Peyer's patch (tissue), 4 donors: ENCODE measurements at regions not wholly inside any gene's neighbourhood (a gene's known extent, or its start where the extent isn't known, plus 50 kb on each side); places are given as distances from the start of the nearest gene placed in this dataset.
A peak's percentile ranks its signal among the peaks of the same experiment; 100 is the strongest.
"Not testable (repeated sequence)": the region's sequence is repeated elsewhere in the genome, so short reads cannot be mapped to it uniquely, and the experiment has no call there.

ENCODE experiments used
- DNase-seq, 3 donors: peaks; one replicate each; pipeline ENCODE4 v3.0.0-alpha.2; 2017 to 2019
- H3K27ac ChIP-seq, 4 donors: fragments of 200-600 bp; sonication (generic); one replicate each; pipeline ENCODE4 v1.5.1; 2016 to 2019
- H3K27me3 ChIP-seq, 2 donors: fragments of 200-600 bp; sonication (generic); one replicate each; pipeline ENCODE4 v1.5.1; 2019
- H3K36me3 ChIP-seq, 3 donors: fragments of 200-600 bp; sonication (generic); one replicate each; pipeline ENCODE4 v1.5.1; 2016 to 2019
- H3K4me1 ChIP-seq, 4 donors: fragments of 200-600 bp; sonication (generic); one replicate each; pipeline ENCODE4 v1.5.1; 2016 to 2019
- H3K4me3 ChIP-seq, 4 donors: fragments of 200-600 bp; sonication (generic); 1 replicate in 3 of 4; 2 replicates in 1 of 4; pipeline ENCODE4 v1.5.1; 2016 to 2019; ENCODE audit warnings: mild to moderate bottlenecking in 1 of 4
- H3K9me3 ChIP-seq, 4 donors: fragments of 200-600 bp; sonication (generic); one replicate each; pipeline ENCODE4 v1.5.1; 2016 to 2019; ENCODE audit warnings: mild to moderate bottlenecking in 1 of 4
- POLR2A ChIP-seq, 2 donors: fragments of 450-650 bp; IDR thresholded peaks; one replicate each; pipeline ENCODE4 v1.5.1; 2017; ENCODE audit warnings: antibody characterized with exemption in 2 of 2, mild to moderate bottlenecking in 2 of 2, moderate library complexity in 2 of 2
- TF ChIP-seq, protein P1 (sequence below), 6 experiments: fragments of 450-650 bp in 4 of 6; fragments of 200-600 bp in 2 of 6; sonication (generic) in 1 of 6; IDR thresholded peaks; one replicate each; pipeline ENCODE4 v1.5.1; 2017 to 2019; ENCODE audit warnings: antibody characterized with exemption in 6 of 6, mild to moderate bottlenecking in 3 of 6, moderate library complexity in 1 of 6

DNA sequence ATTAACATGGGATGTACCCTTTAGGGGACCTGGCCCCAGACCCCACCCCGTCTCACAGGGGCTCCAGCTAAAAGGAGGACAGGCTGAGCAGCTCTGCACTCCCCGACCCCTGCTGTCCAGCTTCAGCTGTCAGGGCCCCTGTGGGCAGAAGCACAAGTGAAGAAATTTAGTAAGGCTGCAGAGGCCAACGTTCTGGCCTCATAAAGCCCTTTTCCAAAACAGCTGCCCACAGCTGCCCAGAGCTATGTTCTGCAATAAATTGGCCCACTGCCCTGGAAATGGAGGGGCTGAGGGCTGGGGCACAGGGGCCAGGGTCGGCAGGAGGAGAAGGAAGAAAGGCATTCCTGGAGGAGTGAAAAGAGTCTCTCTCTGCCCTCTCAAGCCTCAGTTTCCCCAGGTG, 357.1 kb downstream of the BCL11B start:
- TF ChIP-seq, protein P1, sequence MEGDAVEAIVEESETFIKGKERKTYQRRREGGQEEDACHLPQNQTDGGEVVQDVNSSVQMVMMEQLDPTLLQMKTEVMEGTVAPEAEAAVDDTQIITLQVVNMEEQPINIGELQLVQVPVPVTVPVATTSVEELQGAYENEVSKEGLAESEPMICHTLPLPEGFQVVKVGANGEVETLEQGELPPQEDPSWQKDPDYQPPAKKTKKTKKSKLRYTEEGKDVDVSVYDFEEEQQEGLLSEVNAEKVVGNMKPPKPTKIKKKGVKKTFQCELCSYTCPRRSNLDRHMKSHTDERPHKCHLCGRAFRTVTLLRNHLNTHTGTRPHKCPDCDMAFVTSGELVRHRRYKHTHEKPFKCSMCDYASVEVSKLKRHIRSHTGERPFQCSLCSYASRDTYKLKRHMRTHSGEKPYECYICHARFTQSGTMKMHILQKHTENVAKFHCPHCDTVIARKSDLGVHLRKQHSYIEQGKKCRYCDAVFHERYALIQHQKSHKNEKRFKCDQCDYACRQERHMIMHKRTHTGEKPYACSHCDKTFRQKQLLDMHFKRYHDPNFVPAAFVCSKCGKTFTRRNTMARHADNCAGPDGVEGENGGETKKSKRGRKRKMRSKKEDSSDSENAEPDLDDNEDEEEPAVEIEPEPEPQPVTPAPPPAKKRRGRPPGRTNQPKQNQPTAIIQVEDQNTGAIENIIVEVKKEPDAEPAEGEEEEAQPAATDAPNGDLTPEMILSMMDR (IDR thresholded peaks at IDR 0.05), result no peak
- TF ChIP-seq POLR2A (IDR thresholded peaks at IDR 0.05), result no peak
- no peaks in the 10 kb centered on the region for H3K4me1 ChIP-seq
- no peak overlapping the region for H3K27ac ChIP-seq
- H3K27me3 ChIP-seq, result no peaks in the 10 kb centered on the region
- no peaks in the 10 kb centered on the region for H3K9me3 ChIP-seq
- H3K36me3 ChIP-seq, result no peaks in the 10 kb centered on the region
- no peak overlapping the region for H3K4me3 ChIP-seq
- DNase-seq, result no peak

DNA sequence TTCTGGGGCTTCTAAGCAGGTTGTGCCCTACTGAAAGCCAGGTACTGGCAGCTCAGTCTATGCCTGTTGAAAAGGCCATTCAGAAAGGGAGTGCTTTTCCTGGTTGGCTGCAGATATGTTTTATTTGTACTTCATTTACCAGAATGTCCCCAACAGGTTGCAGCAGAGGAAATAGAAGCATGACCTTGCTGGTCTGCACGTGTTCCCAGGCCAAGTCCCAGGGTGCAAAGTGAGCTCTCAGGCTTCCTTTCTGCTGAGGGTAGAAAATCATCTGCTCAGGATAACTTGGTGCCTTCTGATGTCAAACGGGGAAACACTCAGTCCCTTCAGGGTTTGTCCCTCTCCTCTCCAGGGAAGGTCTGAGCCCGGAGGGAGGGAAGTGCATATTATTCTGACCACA, 356.4 kb downstream of the BCL11B start:
- TF ChIP-seq, protein P1 (IDR thresholded peaks at IDR 0.05), result no peak
- no peak for TF ChIP-seq POLR2A (IDR thresholded peaks at IDR 0.05)
- Histone ChIP-seq H3K36me3 (no peaks in the 10 kb centered on the region), H3K27ac (no peak overlapping the region), H3K27me3 (no peaks in the 10 kb centered on the region), H3K9me3 (no peaks in the 10 kb centered on the region), H3K4me1 (no peaks in the 10 kb centered on the region), H3K4me3 (no peak overlapping the region)
- no peak for DNase-seq

DNA sequence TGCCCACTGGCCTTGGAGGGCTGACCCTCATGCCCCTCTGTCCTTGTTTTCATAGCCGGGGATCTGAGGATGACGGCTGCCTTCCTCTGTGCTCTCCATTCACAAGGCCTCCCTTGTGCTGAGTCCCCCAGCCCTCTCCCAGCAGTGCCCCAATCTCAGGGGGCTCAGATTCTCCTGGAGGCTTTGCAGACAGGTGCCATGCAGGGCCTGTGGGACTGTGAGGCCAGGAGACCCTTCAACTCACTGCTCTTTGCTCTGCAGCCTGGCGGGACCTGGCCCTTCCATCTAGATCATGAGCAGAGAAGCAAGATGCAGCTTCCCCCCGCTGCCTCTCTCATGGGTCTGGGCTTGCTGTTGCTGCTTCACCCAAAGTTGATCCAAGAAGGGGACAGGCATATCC, 356.0 kb downstream of the BCL11B start:
- Histone ChIP-seq H3K27ac (no peak overlapping the region), H3K9me3 (no peaks in the 10 kb centered on the region), H3K27me3 (no peaks in the 10 kb centered on the region), H3K4me3 (no peak overlapping the region), H3K36me3 (no peaks in the 10 kb centered on the region), H3K4me1 (no peaks in the 10 kb centered on the region)
- no peak for DNase-seq
- no peak for TF ChIP-seq POLR2A (IDR thresholded peaks at IDR 0.05)
- TF ChIP-seq, protein P1 (IDR thresholded peaks at IDR 0.05), result no peak

DNA sequence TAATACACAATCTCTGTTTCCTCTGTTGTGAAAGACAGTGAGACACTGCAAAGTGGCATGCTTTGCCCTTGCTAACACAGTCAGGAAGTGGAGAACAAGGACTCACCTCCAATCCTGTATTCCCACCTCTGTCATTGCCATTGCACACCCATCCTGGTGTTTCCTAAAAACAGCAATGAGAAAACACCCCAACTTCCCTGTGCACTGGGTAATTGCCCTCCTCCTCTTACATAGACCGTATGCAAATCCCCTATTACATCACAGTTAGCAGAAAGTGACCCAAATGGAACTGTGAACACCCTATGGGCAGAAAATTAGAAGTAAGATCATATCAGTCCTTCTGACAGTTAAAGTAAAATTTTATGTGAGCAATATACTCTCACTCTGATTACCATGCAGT, 355.5 kb downstream of the BCL11B start:
- Histone ChIP-seq H3K27ac (no peak overlapping the region), H3K4me3 (no peak overlapping the region), H3K9me3 (no peaks in the 10 kb centered on the region), H3K27me3 (no peaks in the 10 kb centered on the region), H3K4me1 (no peaks in the 10 kb centered on the region), H3K36me3 (no peaks in the 10 kb centered on the region)
- DNase-seq, result no peak
- TF ChIP-seq POLR2A (IDR thresholded peaks at IDR 0.05), result no peak
- TF ChIP-seq, protein P1 (IDR thresholded peaks at IDR 0.05), result no peak

DNA sequence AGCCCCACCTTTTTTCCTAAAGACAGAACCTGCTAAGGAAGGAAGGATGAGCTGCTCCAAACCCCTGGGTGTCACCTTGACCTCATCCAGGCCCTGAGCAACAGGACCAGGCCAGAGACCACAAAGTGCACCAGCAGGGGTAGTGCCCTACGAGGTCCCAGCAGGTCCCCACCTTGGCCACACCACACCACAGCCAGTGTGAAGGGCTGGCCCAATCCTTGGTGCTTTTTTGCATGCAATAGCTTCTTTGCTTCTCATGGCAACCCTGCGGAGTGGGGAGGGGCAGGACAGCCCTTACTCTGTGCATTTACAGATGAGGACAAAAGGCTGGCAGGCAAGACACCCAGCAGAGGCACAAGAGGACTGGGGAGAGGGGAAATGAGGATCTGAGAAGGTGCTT, 352.6 kb downstream of the BCL11B start:
- no peaks in the 10 kb centered on the region for H3K9me3 ChIP-seq
- no peak overlapping the region for H3K27ac ChIP-seq
- no peak overlapping the region for H3K4me3 ChIP-seq
- H3K36me3 ChIP-seq, result no peaks in the 10 kb centered on the region
- H3K27me3 ChIP-seq, result no peaks in the 10 kb centered on the region
- TF ChIP-seq, protein P1 (IDR thresholded peaks at IDR 0.05), result no peak
- TF ChIP-seq POLR2A (IDR thresholded peaks at IDR 0.05), result no peak
- H3K4me1 ChIP-seq, result no peaks in the 10 kb centered on the region
- peak in 1 of 3 donors; percentile 17 for DNase-seq

DNA sequence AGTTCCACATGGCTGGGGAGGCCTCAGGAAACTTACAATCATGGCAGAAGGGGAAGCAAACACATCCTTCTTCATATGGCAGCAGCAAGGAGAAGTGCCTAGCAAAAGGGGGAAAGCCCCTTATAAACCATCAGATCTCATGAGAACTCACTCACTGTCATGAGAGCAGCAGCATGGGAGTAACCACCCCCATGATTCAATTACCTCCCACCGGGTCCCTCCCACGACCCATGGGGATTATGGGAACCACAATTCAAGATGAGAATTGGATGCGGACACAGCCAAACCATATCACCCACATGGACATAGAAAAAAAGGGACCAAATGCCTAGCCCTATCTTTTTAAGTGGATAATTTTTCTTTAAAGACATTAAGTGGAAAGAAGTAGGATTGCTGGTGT, 350.7 kb downstream of the BCL11B start:
- not testable (repeated sequence) for H3K36me3 ChIP-seq, H3K4me3 ChIP-seq, DNase-seq

More for the DNA sequence above, 350.7 kb downstream of the BCL11B start:
- H3K27me3 ChIP-seq, H3K9me3 ChIP-seq, H3K4me1 ChIP-seq, H3K27ac ChIP-seq: not testable (repeated sequence)
